K562 (cell line): ENCODE measurements at regions not wholly inside any gene's neighbourhood (a gene's known extent, or its start where the extent isn't known, plus 50 kb on each side); places are given as distances from the start of the nearest gene placed in this dataset.
A peak's percentile ranks its signal among the peaks of the same experiment; 100 is the strongest.

Experiments used
- ATAC-seq: fragments of 200-7000 bp; cut with Tn5 transposase; 3 replicates; pipeline ENCODE4 v1.9.1; 2020; ENCODE audit warnings: moderate library complexity
- BruUV-seq: library from RNA; stranded (reverse); fragments of 400-500 nt; replicated peaks from 2 replicates; lab custom pipeline; 2021; lab: Mats Ljungman, UMichigan
- CTCF ChIA-PET: fragments of 300-600 bp; formaldehyde crosslinking; extraction: SDS; loops from one replicate; lab custom pipeline; 2021; ENCODE audit warnings: low intra/inter-chr PET ratio; lab: Yijun Ruan, JAX
- POLR2A ChIA-PET: fragments of 300-600, 350-650 bp; sonication (Branson Sonifier 250); formaldehyde crosslinking; extraction: SDS; loops from one replicate; lab custom pipeline; 2021; ENCODE audit warnings: antibody characterized with exemption, inconsistent platforms; lab: Yijun Ruan, JAX
- DNase-seq, 4 experiments: peaks; one replicate each; pipeline versions ENCODE4 v3.0.0 to v3.0.0-alpha.2; 2011 to 2018; ENCODE audit warnings: low spot score in 3 of 4, mixed read lengths in 3 of 4; ENCODE audit errors: extremely low read depth in 1 of 4
- FAIRE-seq: peaks from 2 replicates; lab custom pipeline; 2011; peaks lifted over from hg19 to GRCh38; lab: Jason Lieb, UNC
- H2AFZ ChIP-seq: 2 replicates; pipeline ENCODE4 v1.6.0; 2011; ENCODE audit warnings: low read depth, low read length, control low read depth, inconsistent platforms
- H3K27ac ChIP-seq: fragments of 200-600 bp; 3 replicates; pipeline ENCODE4 v1.8.0; 2011; ENCODE audit warnings: low read depth, mild to moderate bottlenecking, control low read depth, inconsistent platforms, low read length, moderate library complexity, mixed read lengths; ENCODE audit errors: extremely low read depth
- H3K27me3 ChIP-seq, 2 experiments: fragments of 300-600 bp in 1 of 2; 2 replicates in 1 of 2; 3 replicates in 1 of 2; pipeline versions ENCODE4 v1.6.0 to v1.8.0; 2011; ENCODE audit warnings: inconsistent platforms in 2 of 2, low read length in 2 of 2, mild to moderate bottlenecking in 1 of 2, mixed read lengths in 1 of 2, moderate library complexity in 1 of 2; ENCODE audit not compliant: control insufficient read depth in 2 of 2, insufficient read depth in 2 of 2
- H3K36me3 ChIP-seq: fragments of 300-600 bp; 3 replicates; pipeline ENCODE4 v1.8.0; 2011; ENCODE audit warnings: mild to moderate bottlenecking, low read length, inconsistent platforms; ENCODE audit not compliant: control insufficient read depth, insufficient read depth
- H3K4me1 ChIP-seq, 2 experiments: fragments of 200-600 bp in 1 of 2; replicated peaks in 1 of 2; 2 replicates in 1 of 2; 3 replicates in 1 of 2; pipeline versions ENCODE4 v1.5.1 to v1.8.0; 2011; ENCODE audit warnings: inconsistent platforms in 2 of 2, low read length in 2 of 2, mild to moderate bottlenecking in 1 of 2, mixed read lengths in 1 of 2, moderate library complexity in 1 of 2; ENCODE audit not compliant: control insufficient read depth in 2 of 2, insufficient read depth in 2 of 2
- H3K4me2 ChIP-seq: 2 replicates; pipeline ENCODE4 v1.6.1; 2011; ENCODE audit warnings: low read length, control low read depth, inconsistent platforms, mixed read lengths; ENCODE audit not compliant: insufficient read depth
- H3K4me3 ChIP-seq: fragments of 200-600 bp; sonication (generic), shearing (Covaris generic); 2 replicates; pipeline ENCODE4 v1.5.1; 2016; ENCODE audit warnings: control low read depth, inconsistent platforms
- H3K79me2 ChIP-seq: fragments of 200-600 bp; 3 replicates; pipeline ENCODE4 v1.8.0; 2011; ENCODE audit warnings: low read length, inconsistent platforms; ENCODE audit not compliant: control insufficient read depth, insufficient read depth
- H3K9ac ChIP-seq, 2 experiments: 2 replicates each; pipeline versions ENCODE4 v1.6.0 to v1.6.1; 2011; ENCODE audit warnings: low read depth in 2 of 2, low read length in 2 of 2, control low read depth in 1 of 2, inconsistent platforms in 1 of 2, mild to moderate bottlenecking in 1 of 2, mixed read lengths in 1 of 2; ENCODE audit not compliant: insufficient read depth in 1 of 2
- H3K9me1 ChIP-seq: one replicate; pipeline ENCODE4 v1.6.0; 2011; ENCODE audit warnings: inconsistent platforms, mild to moderate bottlenecking, low read length, moderate library complexity; ENCODE audit not compliant: control insufficient read depth, insufficient read depth
- H3K9me3 ChIP-seq: replicated peaks from 2 replicates; pipeline ENCODE4 v1.5.1; 2011; ENCODE audit warnings: low read depth, low read length, inconsistent platforms; ENCODE audit not compliant: control insufficient read depth, insufficient read depth
- H4K20me1 ChIP-seq: replicated peaks from 2 replicates; pipeline ENCODE4 v1.6.1; 2011; ENCODE audit warnings: low read length, inconsistent platforms, mixed read lengths; ENCODE audit not compliant: control insufficient read depth, insufficient read depth
- POLR2AphosphoS2 ChIP-seq: IDR thresholded peaks from 2 replicates; pipeline ENCODE4 v1.6.1; 2012; ENCODE audit warnings: low read length, improper control_type of control experiment
- RBM25 ChIP-seq: fragments of 200-400 bp; formaldehyde crosslinking; IDR thresholded peaks from 2 replicates; pipeline ENCODE4 v1.6.1; 2018; ENCODE audit warnings: low read length, low read depth, moderate library complexity; ENCODE audit not compliant: severe bottlenecking
- ZFP36 ChIP-seq: fragments of 150-350 bp; IDR thresholded peaks from 2 replicates; pipeline ENCODE4 v1.6.1; 2018; ENCODE audit warnings: low read length, low read depth; ENCODE audit not compliant: partially characterized antibody
- ZNF274 ChIP-seq: IDR thresholded peaks from 2 replicates; pipeline ENCODE4 v1.6.1; 2011; ENCODE audit warnings: low read depth, mild to moderate bottlenecking, low read length, moderate library complexity, borderline replicate concordance
- WGBS: fragments of 100-300 bp; shearing (Covaris generic); methylation state at CpG from one replicate; pipeline ENCODE4 v1.1.6; 2016; ENCODE audit warnings: low coverage, mixed read lengths; ENCODE audit not compliant: insufficient coverage; ENCODE audit errors: missing lambda C conversion rate; 5-methylcytosine and 5-hydroxymethylcytosine counted together
- in situ Hi-C: fragments of 300-500 bp; cut with MboI; formaldehyde crosslinking; loops from 4 replicates; pipeline ENCODE4 v1.15.0; 2018; ENCODE audit warnings: inconsistent platforms, mixed read lengths
- intact Hi-C: fragments of 100-400 bp; cut with micrococcal nuclease; formaldehyde crosslinking; loops from 2 replicates; pipeline ENCODE4 v1.14.2; 2022
- TF ChIP-seq, protein P1 (sequence below): sonication (generic); formaldehyde crosslinking; IDR thresholded peaks from 2 replicates; pipeline ENCODE4 v1.8.0; 2022; ENCODE audit warnings: missing genetic modification reagents, mild to moderate bottlenecking, moderate library complexity, borderline replicate concordance

DNA sequence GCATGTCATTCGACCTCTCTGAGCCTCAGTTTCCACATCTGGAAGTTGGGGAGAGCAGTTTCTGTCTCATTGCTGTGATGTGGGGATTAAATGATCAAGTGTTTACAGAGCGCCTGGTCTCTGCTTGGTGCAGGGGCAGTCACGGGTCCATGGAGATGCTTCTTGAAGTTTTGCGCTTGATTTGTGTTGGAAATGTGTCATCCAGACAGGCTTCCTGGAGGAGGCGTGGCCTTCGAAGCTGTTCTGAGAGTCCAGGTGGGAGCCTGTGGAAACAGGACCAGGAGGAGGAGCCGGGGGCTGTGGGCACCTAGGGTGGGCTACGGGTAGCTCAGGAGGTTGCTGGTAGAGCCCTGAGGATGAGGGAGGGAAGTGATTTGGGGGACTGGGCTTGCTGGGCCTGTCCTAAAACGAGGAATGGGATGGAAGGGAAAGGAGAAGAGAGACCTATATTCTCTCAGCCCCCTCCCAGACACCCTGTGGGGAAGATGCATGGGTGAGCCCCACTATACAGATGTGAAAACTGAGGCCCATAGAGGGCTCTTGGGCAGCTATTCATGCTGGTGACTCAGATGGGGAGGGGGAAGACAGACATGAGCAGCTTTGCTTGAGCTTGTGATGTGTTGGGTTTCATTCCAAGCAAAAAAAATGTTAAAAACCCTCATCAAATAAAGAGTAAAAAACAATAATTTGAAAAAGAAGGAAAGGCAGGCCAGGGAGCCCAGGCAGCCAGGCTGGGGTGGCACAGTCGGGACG is 107.2 kb upstream of the WNT4 start:
- 3% methylated on average over 11 of the region's 11 CpGs for WGBS
- ATAC-seq (no peak), FAIRE-seq (no peak), DNase-seq (no peak)
- CTCF ChIA-PET = no interaction called here
- H3K4me3 ChIP-seq = no peak overlapping the region
- TF ChIP-seq ZFP36 (peak; percentile 75), RBM25 (peak; percentile 56), ZNF274 (no peak), POLR2AphosphoS2 (no peak)
- TF ChIP-seq, protein P1, sequence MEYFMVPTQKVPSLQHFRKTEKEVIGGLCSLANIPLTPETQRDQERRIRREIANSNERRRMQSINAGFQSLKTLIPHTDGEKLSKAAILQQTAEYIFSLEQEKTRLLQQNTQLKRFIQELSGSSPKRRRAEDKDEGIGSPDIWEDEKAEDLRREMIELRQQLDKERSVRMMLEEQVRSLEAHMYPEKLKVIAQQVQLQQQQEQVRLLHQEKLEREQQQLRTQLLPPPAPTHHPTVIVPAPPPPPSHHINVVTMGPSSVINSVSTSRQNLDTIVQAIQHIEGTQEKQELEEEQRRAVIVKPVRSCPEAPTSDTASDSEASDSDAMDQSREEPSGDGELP = no peak
- no peak overlapping the region for H3K4me2 ChIP-seq
- no TSS peak for BruUV-seq
- no peak overlapping the region for H3K27ac ChIP-seq
- in situ Hi-C loops = no loop called here
- no peak overlapping the region for H3K9ac ChIP-seq
- intact Hi-C loops = no loop called here
- no peaks in the 10 kb centered on the region for H3K79me2 ChIP-seq
- POLR2A ChIA-PET = interaction anchor here (0.5 to 0.9 kb wide), 5 partner anchors 10 to 1640 kb away, joined by 3 read pairs; no protein-coding TSS in a partner anchor
- H2AFZ ChIP-seq = no peak overlapping the region
- H3K27me3 ChIP-seq = peaks cover 63 to 92% of the 10 kb centered on the region in 2 experiments
- H3K9me1 ChIP-seq = no peaks in the 10 kb centered on the region
- H4K20me1 ChIP-seq = peaks cover 11% of the 10 kb centered on the region
- H3K9me3 ChIP-seq = no peaks in the 10 kb centered on the region
- 0 out of 5 replicates have a peak, but pooled peaks cover 0 to 4% of the 10 kb centered on the region in 2 experiments for H3K4me1 ChIP-seq
- no peaks in the 10 kb centered on the region for H3K36me3 ChIP-seq
